ENCODE measurements at regions not wholly inside any gene's neighbourhood (a gene's known extent, or its start where the extent isn't known, plus 50 kb on each side); places are given as distances from the start of the nearest gene placed in this dataset.

DNA sequence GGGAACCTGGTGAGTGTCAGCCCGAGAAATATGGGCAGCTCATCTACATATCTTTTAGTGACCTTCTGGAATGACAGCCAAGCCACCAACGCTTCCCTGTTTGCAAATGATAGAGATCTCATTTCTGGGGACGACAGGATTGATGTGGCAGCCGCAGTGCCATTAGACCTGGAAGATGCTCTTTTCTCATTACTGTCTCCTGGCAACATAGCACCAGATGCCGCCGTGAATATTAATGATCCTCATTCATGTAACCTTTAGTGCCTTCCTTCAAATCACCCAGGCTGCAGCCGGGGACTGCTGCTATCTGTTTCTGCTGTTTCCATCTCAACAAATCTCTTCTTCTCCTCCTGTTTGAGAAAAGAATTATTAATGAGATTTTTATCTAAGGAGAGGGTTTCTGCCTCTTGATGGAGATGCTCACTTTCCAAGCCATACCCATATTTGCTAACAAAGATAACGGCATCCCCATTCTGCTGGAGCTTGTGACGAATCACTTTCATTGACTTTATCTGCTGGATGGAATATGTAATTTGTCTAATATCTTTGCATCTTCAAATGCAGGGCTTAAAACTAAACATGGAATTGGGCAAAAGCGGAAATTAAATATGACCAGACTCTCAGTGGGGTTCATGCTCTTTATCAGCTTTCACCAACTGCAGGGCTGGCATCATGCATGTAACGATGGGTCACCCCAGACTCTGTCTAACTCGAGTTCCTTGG, 74.8 kb upstream of the KIF16B start:
- TF ChIP-seq, protein P1, sequence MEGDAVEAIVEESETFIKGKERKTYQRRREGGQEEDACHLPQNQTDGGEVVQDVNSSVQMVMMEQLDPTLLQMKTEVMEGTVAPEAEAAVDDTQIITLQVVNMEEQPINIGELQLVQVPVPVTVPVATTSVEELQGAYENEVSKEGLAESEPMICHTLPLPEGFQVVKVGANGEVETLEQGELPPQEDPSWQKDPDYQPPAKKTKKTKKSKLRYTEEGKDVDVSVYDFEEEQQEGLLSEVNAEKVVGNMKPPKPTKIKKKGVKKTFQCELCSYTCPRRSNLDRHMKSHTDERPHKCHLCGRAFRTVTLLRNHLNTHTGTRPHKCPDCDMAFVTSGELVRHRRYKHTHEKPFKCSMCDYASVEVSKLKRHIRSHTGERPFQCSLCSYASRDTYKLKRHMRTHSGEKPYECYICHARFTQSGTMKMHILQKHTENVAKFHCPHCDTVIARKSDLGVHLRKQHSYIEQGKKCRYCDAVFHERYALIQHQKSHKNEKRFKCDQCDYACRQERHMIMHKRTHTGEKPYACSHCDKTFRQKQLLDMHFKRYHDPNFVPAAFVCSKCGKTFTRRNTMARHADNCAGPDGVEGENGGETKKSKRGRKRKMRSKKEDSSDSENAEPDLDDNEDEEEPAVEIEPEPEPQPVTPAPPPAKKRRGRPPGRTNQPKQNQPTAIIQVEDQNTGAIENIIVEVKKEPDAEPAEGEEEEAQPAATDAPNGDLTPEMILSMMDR (IDR thresholded peaks at IDR 0.05; ENCODE audit: insufficient read depth, low read length, poor library complexity, severe bottlenecking), result no peak
- no peak for DNase-seq (ENCODE audit: extremely low read depth, insufficient read length)
- no peaks in the 10 kb centered on the region; the same call in 1 of the 2 replicates for H3K27me3 ChIP-seq (replicated peaks; ENCODE audit: control insufficient read depth, insufficient read depth, low read length)

DNA sequence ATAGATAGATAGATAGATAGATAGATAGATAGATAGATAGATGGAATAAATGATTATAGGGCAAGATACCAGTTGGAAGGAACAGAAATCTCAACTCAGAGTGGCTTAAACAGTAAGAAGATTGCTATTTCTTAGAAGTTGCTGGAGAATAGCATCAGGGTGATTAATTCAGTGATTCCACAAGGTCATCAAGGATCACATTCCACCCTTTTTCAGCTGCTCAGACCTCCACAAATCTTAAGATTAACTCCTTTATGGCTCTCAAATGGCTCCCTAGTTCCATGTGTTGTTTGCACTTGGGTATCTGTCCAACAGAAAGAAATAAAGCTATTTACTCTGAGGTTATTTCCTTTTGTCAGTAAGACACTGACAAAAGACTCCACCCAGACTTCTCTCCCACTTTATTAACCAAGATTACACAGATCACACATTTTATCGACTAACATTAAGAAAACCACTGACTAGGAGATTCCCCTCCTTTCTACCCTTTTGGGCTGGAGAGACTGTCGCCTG, 68.3 kb upstream of the KIF16B start:
- Histone ChIP-seq H3K4me3 (replicated peaks; ENCODE audit: low read depth, low read length) (no peak overlapping the region), H3K27me3 (replicated peaks; ENCODE audit: control insufficient read depth, insufficient read depth, low read length) (no peaks in the 10 kb centered on the region), H3K36me3 (ENCODE audit: control insufficient read depth, insufficient read depth, low read length) (no peaks in the 10 kb centered on the region)
- TF ChIP-seq, protein P1 (IDR thresholded peaks at IDR 0.05; ENCODE audit: insufficient read depth, low read length, poor library complexity, severe bottlenecking), result no peak
- DNase-seq (ENCODE audit: extremely low read depth, insufficient read length), result no peak

More for the DNA sequence above, 74.8 kb upstream of the KIF16B start:
- Histone ChIP-seq H3K36me3 (ENCODE audit: control insufficient read depth, insufficient read depth, low read length) (no peaks in the 10 kb centered on the region), H3K4me3 (replicated peaks; ENCODE audit: low read depth, low read length) (no peak overlapping the region)

DNA sequence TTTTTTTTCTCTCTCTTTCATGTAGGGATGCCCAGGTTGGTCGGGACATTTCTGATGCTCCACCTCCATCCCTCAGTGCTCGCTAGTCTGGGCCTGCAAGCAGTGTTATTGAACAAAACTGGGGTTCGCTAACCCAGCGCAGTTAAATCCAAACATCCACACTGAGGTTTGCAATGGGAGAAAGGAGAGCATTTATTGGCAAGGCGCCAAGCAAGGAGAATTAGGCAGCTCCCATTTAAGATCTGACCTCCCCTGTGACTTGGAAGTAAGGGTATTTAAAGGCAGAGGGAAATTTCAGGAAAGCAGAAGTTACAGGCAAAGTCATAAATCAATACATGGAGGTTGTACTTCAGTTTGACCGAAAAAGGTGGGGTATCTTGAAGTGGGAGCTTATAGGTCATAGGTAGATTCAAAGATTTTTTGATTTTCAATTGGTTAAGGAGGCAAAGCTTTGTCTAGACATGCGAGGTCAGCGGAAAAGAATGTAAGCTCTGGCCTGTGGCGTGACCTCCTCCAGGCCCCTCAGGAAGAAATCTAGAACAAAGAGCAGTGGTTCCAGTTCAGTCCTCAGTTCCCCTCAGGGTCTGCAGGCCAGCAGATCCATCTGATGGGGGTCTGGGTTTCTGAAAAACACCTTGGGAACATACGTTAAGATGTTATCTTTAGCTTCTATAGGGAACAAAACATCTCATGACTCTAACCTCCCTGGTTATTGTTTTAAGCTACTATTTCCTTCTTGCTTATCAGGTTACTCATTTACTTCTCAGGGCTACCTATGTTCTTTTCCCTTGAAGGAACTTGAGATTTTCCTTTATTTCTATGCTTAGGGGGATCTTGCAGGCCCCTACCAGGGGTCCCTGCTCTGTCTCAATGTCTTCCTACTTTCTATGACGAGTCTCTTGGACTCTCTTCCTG, 66.0 kb upstream of the KIF16B start:
- H3K36me3 ChIP-seq (ENCODE audit: control insufficient read depth, insufficient read depth, low read length), result no peaks in the 10 kb centered on the region
- TF ChIP-seq, protein P1 (IDR thresholded peaks at IDR 0.05; ENCODE audit: insufficient read depth, low read length, poor library complexity, severe bottlenecking), result no peak
- no peaks in the 10 kb centered on the region for H3K27me3 ChIP-seq (replicated peaks; ENCODE audit: control insufficient read depth, insufficient read depth, low read length)
- DNase-seq (ENCODE audit: extremely low read depth, insufficient read length), result no peak
- H3K4me3 ChIP-seq (replicated peaks; ENCODE audit: low read depth, low read length), result no peak overlapping the region

DNA sequence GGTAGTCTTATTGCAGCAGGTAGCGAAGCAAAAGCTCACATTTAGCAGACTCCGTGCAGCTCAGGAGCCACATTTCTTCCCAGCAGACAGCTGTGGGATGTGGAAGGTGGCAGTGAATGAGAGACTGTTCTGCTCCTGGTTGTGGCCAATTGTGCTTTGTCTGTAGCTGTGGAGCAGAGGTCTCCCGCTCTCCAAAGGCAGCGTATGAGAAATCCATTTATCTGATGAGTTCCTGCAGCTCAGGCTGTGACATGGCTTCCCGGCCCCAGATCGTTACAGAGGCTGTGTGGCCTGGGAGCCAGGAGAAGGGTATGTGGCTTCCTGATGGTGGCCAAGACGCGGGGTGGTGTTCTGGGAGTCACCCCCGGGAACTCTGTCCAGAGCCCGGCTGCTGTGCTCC, 64.5 kb upstream of the KIF16B start:
- no peak for DNase-seq (ENCODE audit: extremely low read depth, insufficient read length)
- Histone ChIP-seq H3K4me3 (replicated peaks; ENCODE audit: low read depth, low read length) (no peak overlapping the region), H3K27me3 (replicated peaks; ENCODE audit: control insufficient read depth, insufficient read depth, low read length) (no peaks in the 10 kb centered on the region), H3K36me3 (ENCODE audit: control insufficient read depth, insufficient read depth, low read length) (no peaks in the 10 kb centered on the region)
- TF ChIP-seq, protein P1 (IDR thresholded peaks at IDR 0.05; ENCODE audit: insufficient read depth, low read length, poor library complexity, severe bottlenecking), result no peak

DNA sequence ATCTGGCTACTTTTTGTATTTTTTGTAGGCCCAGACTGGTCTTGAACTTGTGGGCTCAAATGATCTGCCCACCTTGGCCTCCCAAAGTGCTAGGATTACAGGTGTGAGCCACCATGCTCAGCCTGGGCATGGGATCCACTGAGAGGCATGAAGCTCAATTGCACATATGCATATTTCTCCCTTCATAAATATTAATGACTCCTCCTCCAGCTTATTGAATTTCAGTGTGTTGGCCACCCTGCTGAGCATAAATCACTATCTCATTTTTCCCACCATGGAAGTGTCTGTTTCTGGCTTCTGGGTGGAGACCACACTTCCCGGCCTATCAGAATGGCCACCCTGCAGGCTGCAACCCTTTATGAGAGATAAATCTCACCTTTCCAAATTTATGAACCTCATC, 53.6 kb upstream of the KIF16B start:
- no peaks in the 10 kb centered on the region for H3K36me3 ChIP-seq (ENCODE audit: control insufficient read depth, insufficient read depth, low read length)
- DNase-seq (ENCODE audit: extremely low read depth, insufficient read length), result no peak
- no peak overlapping the region for H3K4me3 ChIP-seq (replicated peaks; ENCODE audit: low read depth, low read length)
- TF ChIP-seq, protein P1 (IDR thresholded peaks at IDR 0.05; ENCODE audit: insufficient read depth, low read length, poor library complexity, severe bottlenecking), result no peak
- H3K27me3 ChIP-seq (replicated peaks; ENCODE audit: control insufficient read depth, insufficient read depth, low read length), result no peaks in the 10 kb centered on the region

Data from GM06990 (cell line).